Panc1 (cell line): ENCODE measurements at regions not wholly inside any gene's neighbourhood (a gene's known extent, or its start where the extent isn't known, plus 50 kb on each side); places are given as distances from the start of the nearest gene placed in this dataset.

ENCODE experiments used
- ATAC-seq: fragments of 200-7000 bp; cut with Tn5 transposase; 2 replicates; pipeline ENCODE4 v1.9.1; 2020; ENCODE audit warnings: mild to moderate bottlenecking, moderate library complexity
- BruUV-seq: library from RNA; stranded (reverse); fragments of 400-500 nt; replicated peaks from 2 replicates; lab custom pipeline; 2021; lab: Mats Ljungman, UMichigan
- CTCF ChIA-PET: fragments of 300-600 bp; sonication (Branson Sonifier 250); formaldehyde crosslinking; loops from one replicate; lab custom pipeline; 2022; ENCODE audit warnings: antibody characterized with exemption; lab: Charles Lee
- POLR2A ChIA-PET: fragments of 300-600 bp; sonication (Branson Sonifier 250); formaldehyde crosslinking; loops from one replicate; lab custom pipeline; 2022; ENCODE audit warnings: antibody characterized with exemption; lab: Charles Lee
- DNase-seq: peaks from one replicate; pipeline ENCODE4 v3.0.0-alpha.2; 2010; ENCODE audit warnings: low read depth, low spot score
- H3K27ac ChIP-seq: 2 replicates; pipeline ENCODE4 v1.5.1; 2011; ENCODE audit warnings: mild to moderate bottlenecking, low read length, inconsistent platforms
- H3K27me3 ChIP-seq: fragments of 200-500 bp; sonication (Bioruptor generic); 2 replicates; pipeline ENCODE4 v1.6.0; 2014; ENCODE audit warnings: low read length, inconsistent platforms; ENCODE audit not compliant: control insufficient read depth, insufficient read depth
- H3K36me3 ChIP-seq: fragments of 200-500 bp; sonication (Bioruptor generic); 2 replicates; pipeline ENCODE4 v1.5.1; 2014; ENCODE audit warnings: inconsistent platforms, mild to moderate bottlenecking, low read length, moderate library complexity; ENCODE audit not compliant: control insufficient read depth, insufficient read depth
- H3K4me1 ChIP-seq: 2 replicates; pipeline ENCODE4 v1.5.1; 2011; ENCODE audit warnings: inconsistent platforms, mild to moderate bottlenecking, low read length, moderate library complexity; ENCODE audit not compliant: control insufficient read depth, insufficient read depth
- H3K4me3 ChIP-seq, 2 experiments: 2 replicates each; pipeline ENCODE4 v1.5.1; 2011 to 2012; ENCODE audit warnings: low read depth in 2 of 2, low read length in 2 of 2, mild to moderate bottlenecking in 2 of 2, inconsistent platforms in 1 of 2, moderate library complexity in 1 of 2
- H3K9me3 ChIP-seq: fragments of 200-500 bp; sonication (Bioruptor generic); 2 replicates; pipeline ENCODE4 v1.5.1; 2014; ENCODE audit warnings: low read depth, mild to moderate bottlenecking, inconsistent platforms, low read length, moderate library complexity; ENCODE audit not compliant: control insufficient read depth, insufficient read depth
- CTCF ChIP-seq: fragments of 450-650 bp; IDR thresholded peaks from 2 replicates; pipeline ENCODE4 v1.5.1; 2017; ENCODE audit warnings: mild to moderate bottlenecking
- POLR2AphosphoS5 ChIP-seq: IDR thresholded peaks from 2 replicates; pipeline ENCODE4 v1.6.1; 2012; ENCODE audit warnings: mild to moderate bottlenecking, low read depth, low read length, moderate library complexity
- REST ChIP-seq, 2 experiments: IDR thresholded peaks; 2 replicates each; pipeline ENCODE4 v1.6.1; 2011 to 2012; ENCODE audit warnings: low read depth in 2 of 2, control low read depth in 1 of 2, low read length in 1 of 2, mild to moderate bottlenecking in 1 of 2, moderate library complexity in 1 of 2; ENCODE audit not compliant: insufficient read depth in 1 of 2
- SIN3A ChIP-seq: IDR thresholded peaks from 2 replicates; pipeline ENCODE4 v1.6.1; 2012; ENCODE audit warnings: low read depth, mild to moderate bottlenecking, low read length, moderate library complexity, borderline replicate concordance; ENCODE audit not compliant: insufficient read depth
- TCF7L2 ChIP-seq: IDR thresholded peaks from 2 replicates; pipeline ENCODE4 v1.6.1; 2011; ENCODE audit warnings: mild to moderate bottlenecking, low read depth, low read length, inconsistent platforms
- in situ Hi-C: cut with HindIII; loops from 2 replicates; pipeline ENCODE4 v1.10.0; 2016; ENCODE audit warnings: low sequenced_read_pairs, low pct_unique_long_range_greater_than_20kb
- intact Hi-C: fragments of 100-400 bp; cut with micrococcal nuclease; formaldehyde crosslinking; loops from one replicate; pipeline ENCODE4 v1.10.0; 2022; ENCODE audit not compliant: unreplicated experiment

DNA sequence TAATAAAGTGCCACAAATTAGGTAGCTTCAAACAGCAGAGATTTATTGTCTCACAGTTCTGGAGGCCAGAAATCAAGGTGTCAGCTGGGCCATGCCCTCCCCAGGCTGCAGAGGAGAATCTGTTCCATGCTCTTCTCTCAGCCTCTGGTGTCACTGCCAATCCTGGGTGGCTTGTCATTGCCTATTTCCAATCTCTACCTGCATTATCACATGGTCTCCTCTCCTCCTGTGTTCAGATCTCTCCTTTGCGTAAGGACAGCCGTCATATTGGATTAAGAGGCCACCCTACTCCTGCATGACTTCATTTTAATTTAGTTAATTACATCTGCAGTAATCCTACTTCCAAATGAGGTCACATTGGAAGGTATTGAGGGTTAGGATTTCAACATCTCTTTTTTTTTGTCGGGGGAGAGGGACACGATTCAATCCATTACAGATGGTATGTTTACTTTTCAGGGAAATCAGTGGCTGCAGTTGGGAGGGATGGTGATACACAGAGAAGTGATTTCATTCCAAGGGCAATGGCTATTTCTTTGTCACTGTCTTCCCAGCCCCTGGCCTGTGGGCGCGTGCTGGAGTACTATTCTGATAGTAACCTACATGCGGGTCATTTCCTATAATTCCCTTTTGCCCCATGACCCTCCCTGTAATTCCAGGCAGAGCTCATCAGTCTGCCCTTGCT, 169.4 kb downstream of the MINAR1 start:
- Histone ChIP-seq H3K9me3 (no peaks in the 10 kb centered on the region), H3K4me1 (no peaks in the 10 kb centered on the region), H3K36me3 (no peaks in the 10 kb centered on the region), H3K4me3 (no peak overlapping the region), H3K27me3 (peaks cover 20% of the 10 kb centered on the region), H3K27ac (no peak overlapping the region)
- intact Hi-C loops (no loop called here), in situ Hi-C loops (no loop called here)
- ATAC-seq (no peak), DNase-seq (no peak)
- CTCF ChIA-PET, result no interaction called here
- BruUV-seq, result no TSS peak
- POLR2A ChIA-PET, result no interaction called here
- TF ChIP-seq SIN3A, result no peak
- TF ChIP-seq REST (IDR thresholded peaks at IDR 0.05; ENCODE audit: insufficient read depth in 1 of 2, low read depth in 2 of 2, low read length in 1 of 2), result no peak
- TF ChIP-seq POLR2AphosphoS5, result no peak
- TF ChIP-seq CTCF, result no peak
- no peak for TF ChIP-seq TCF7L2

- POLR2A ChIA-PET, result no interaction called here
- Histone ChIP-seq H3K4me1 (no peaks in the 10 kb centered on the region), H3K9me3 (no peaks in the 10 kb centered on the region), H3K4me3 (no peak overlapping the region), H3K27me3 (peaks cover 20% of the 10 kb centered on the region), H3K36me3 (no peaks in the 10 kb centered on the region), H3K27ac (no peak overlapping the region)
- in situ Hi-C loops (no loop called here), intact Hi-C loops (no loop called here)
- CTCF ChIA-PET, result no interaction called here
- no TSS peak for BruUV-seq
- no peak for DNase-seq
- no peak for ATAC-seq
- TF ChIP-seq TCF7L2 (no peak), POLR2AphosphoS5 (no peak), REST (IDR thresholded peaks at IDR 0.05; ENCODE audit: insufficient read depth in 1 of 2, low read depth in 2 of 2, low read length in 1 of 2) (no peak), CTCF (no peak), SIN3A (no peak)
Measured at GRCh38 chr15:79602180-79602579, 170.0 kb downstream of the MINAR1 start.
